H9 (cell line): ENCODE measurements at regions not wholly inside any gene's neighbourhood (a gene's known extent, or its start where the extent isn't known, plus 50 kb on each side); places are given as distances from the start of the nearest gene placed in this dataset.

Experiments
- DNase-seq: peaks from one replicate; pipeline ENCODE4 v3.0.0-alpha.2; 2017
- H2AFZ ChIP-seq: one replicate; pipeline ENCODE4 v1.6.1; 2013; ENCODE audit warnings: mild to moderate bottlenecking, low read length, control low read depth, moderate library complexity
- H2AK5ac ChIP-seq: 2 replicates; pipeline ENCODE4 v1.6.1; 2013; ENCODE audit warnings: low read length, control low read depth, mixed read lengths; ENCODE audit not compliant: insufficient read length
- H2BK120ac ChIP-seq: one replicate; pipeline ENCODE4 v1.6.1; 2013; ENCODE audit warnings: low read depth, mild to moderate bottlenecking, low read length, control low read depth, inconsistent platforms; ENCODE audit not compliant: poor library complexity, severe bottlenecking
- H2BK12ac ChIP-seq: 2 replicates; pipeline ENCODE4 v1.6.1; 2013; ENCODE audit warnings: low read length, control low read depth, mixed read lengths, low read depth; ENCODE audit not compliant: insufficient read length
- H2BK15ac ChIP-seq: 2 replicates; pipeline ENCODE4 v1.6.1; 2013; ENCODE audit warnings: low read depth, low read length, control low read depth
- H2BK20ac ChIP-seq: one replicate; pipeline ENCODE4 v1.6.1; 2013; ENCODE audit warnings: low read depth, mild to moderate bottlenecking, low read length, control low read depth, inconsistent platforms; ENCODE audit not compliant: poor library complexity, severe bottlenecking
- H2BK5ac ChIP-seq: 2 replicates; pipeline ENCODE4 v1.6.1; 2013; ENCODE audit warnings: low read length, control low read depth, mixed read lengths; ENCODE audit not compliant: insufficient read length
- H3K14ac ChIP-seq: 2 replicates; pipeline ENCODE4 v1.6.1; 2013; ENCODE audit warnings: low read length, control low read depth; ENCODE audit not compliant: insufficient read depth
- H3K18ac ChIP-seq: 2 replicates; pipeline ENCODE4 v1.6.1; 2013; ENCODE audit warnings: low read depth, mild to moderate bottlenecking, mixed read lengths, low read length, control low read depth; ENCODE audit not compliant: insufficient read length
- H3K23ac ChIP-seq: 2 replicates; pipeline ENCODE4 v1.6.1; 2013; ENCODE audit warnings: low read length, control low read depth, mixed read lengths, low read depth; ENCODE audit not compliant: insufficient read length
- H3K23me2 ChIP-seq: 2 replicates; pipeline ENCODE4 v1.6.1; 2013; ENCODE audit warnings: low read depth, mild to moderate bottlenecking, mixed read lengths, low read length, control low read depth; ENCODE audit not compliant: insufficient read length, poor library complexity, severe bottlenecking
- H3K27ac ChIP-seq: 2 replicates; pipeline ENCODE4 v1.5.1; 2013; ENCODE audit warnings: low read length, control low read depth, mixed read lengths, low read depth; ENCODE audit not compliant: insufficient read length
- H3K27me3 ChIP-seq: 2 replicates; pipeline ENCODE4 v1.6.1; 2013; ENCODE audit warnings: low read length, control low read depth, inconsistent platforms; ENCODE audit not compliant: insufficient read depth
- H3K4ac ChIP-seq: 2 replicates; pipeline ENCODE4 v1.6.1; 2013; ENCODE audit warnings: low read depth, mild to moderate bottlenecking, control low read depth, inconsistent platforms, low read length, moderate library complexity
- H3K4me1 ChIP-seq: 2 replicates; pipeline ENCODE4 v1.6.1; 2013; ENCODE audit warnings: low read length, control low read depth, inconsistent platforms; ENCODE audit not compliant: insufficient read depth
- H3K4me2 ChIP-seq: 2 replicates; pipeline ENCODE4 v1.6.1; 2013; ENCODE audit warnings: low read length, control low read depth, mixed read lengths; ENCODE audit not compliant: insufficient read length, insufficient read depth
- H3K56ac ChIP-seq: 2 replicates; pipeline ENCODE4 v1.6.1; 2013; ENCODE audit warnings: low read depth, mild to moderate bottlenecking, mixed read lengths, low read length, control low read depth; ENCODE audit not compliant: insufficient read length
- H3K79me1 ChIP-seq: 2 replicates; pipeline ENCODE4 v1.6.1; 2013; ENCODE audit warnings: low read depth, mild to moderate bottlenecking, moderate library complexity, low read length, control low read depth, inconsistent platforms; ENCODE audit not compliant: insufficient read depth, poor library complexity, severe bottlenecking
- H3K79me2 ChIP-seq: 2 replicates; pipeline ENCODE4 v1.6.1; 2013; ENCODE audit warnings: low read length, control low read depth, inconsistent platforms; ENCODE audit not compliant: insufficient read depth
- H3K9ac ChIP-seq: 2 replicates; pipeline ENCODE4 v1.6.1; 2013; ENCODE audit warnings: low read length, control low read depth, mixed read lengths; ENCODE audit not compliant: insufficient read length; ENCODE audit errors: extremely low read depth
- H3K9me3 ChIP-seq: one replicate; pipeline ENCODE4 v1.6.1; 2013; ENCODE audit warnings: low read depth, low read length, inconsistent platforms; ENCODE audit not compliant: control insufficient read depth
- H3T11ph ChIP-seq: one replicate; pipeline ENCODE4 v1.6.1; 2013; ENCODE audit warnings: mild to moderate bottlenecking, low read length, control low read depth, inconsistent platforms
- H4K20me1 ChIP-seq: one replicate; pipeline ENCODE4 v1.6.1; 2013; ENCODE audit not compliant: control insufficient read depth, insufficient read length, insufficient read depth
- H4K5ac ChIP-seq: 2 replicates; pipeline ENCODE4 v1.6.1; 2013; ENCODE audit warnings: low read depth, mild to moderate bottlenecking, mixed read lengths, low read length, control low read depth; ENCODE audit not compliant: insufficient read length
- H4K8ac ChIP-seq: replicated peaks from 2 replicates; pipeline ENCODE4 v1.6.1; 2013; ENCODE audit warnings: low read length, control low read depth, mixed read lengths, low read depth; ENCODE audit not compliant: insufficient read length
- H4K91ac ChIP-seq: 2 replicates; pipeline ENCODE4 v1.6.1; 2013; ENCODE audit warnings: low read depth, mild to moderate bottlenecking, moderate library complexity, mixed read lengths, low read length, control low read depth; ENCODE audit not compliant: insufficient read length
- H3K27ac Mint-ChIP-seq, 3 experiments: 2 replicates in 2 of 3; 3 replicates in 1 of 3; pipeline ENCODE4 v1.8.0; 2020 to 2021; ENCODE audit warnings: mixed read lengths in 3 of 3, mild to moderate bottlenecking in 1 of 3, moderate library complexity in 1 of 3
- H3K27me3 Mint-ChIP-seq: 2 replicates; pipeline ENCODE4 v1.8.0; 2021; ENCODE audit warnings: low read depth, mild to moderate bottlenecking, moderate library complexity, mixed read lengths
- H3K36me3 Mint-ChIP-seq, 3 experiments: 2 replicates in 2 of 3; 3 replicates in 1 of 3; pipeline ENCODE4 v1.8.0; 2020 to 2021; ENCODE audit warnings: low read depth in 3 of 3, mixed read lengths in 3 of 3; ENCODE audit not compliant: insufficient read depth in 1 of 3
- H3K4me1 Mint-ChIP-seq, 2 experiments: 2 replicates each; pipeline ENCODE4 v1.8.0; 2020; ENCODE audit warnings: mixed read lengths in 2 of 2
- H3K4me3 Mint-ChIP-seq, 2 experiments: 2 replicates in 1 of 2; 3 replicates in 1 of 2; pipeline ENCODE4 v1.8.0; 2020 to 2021; ENCODE audit warnings: mild to moderate bottlenecking in 2 of 2, mixed read lengths in 2 of 2, moderate library complexity in 1 of 2
- H3K9me3 Mint-ChIP-seq, 2 experiments: 2 replicates in 1 of 2; 3 replicates in 1 of 2; pipeline ENCODE4 v1.8.0; 2020; ENCODE audit warnings: mild to moderate bottlenecking in 2 of 2, mixed read lengths in 2 of 2, moderate library complexity in 1 of 2
- WGBS: extraction: QIAGEN DNeasy Blood & Tissue Kit; methylation state at CpG from one replicate; pipeline ENCODE4 v1.1.7; 2013; ENCODE audit warnings: missing lambda C conversion rate, low lambda C conversion rate, mixed read lengths; ENCODE audit not compliant: insufficient read length; ENCODE audit errors: extremely low coverage; 5-methylcytosine and 5-hydroxymethylcytosine counted together
- TF ChIP-seq, protein P1 (sequence below): fragments of 200-600 bp; sonication (generic); conservative IDR thresholded peaks from 3 replicates; pipeline ENCODE4 v1.8.0; 2021; ENCODE audit warnings: antibody characterized with exemption, mild to moderate bottlenecking

DNA sequence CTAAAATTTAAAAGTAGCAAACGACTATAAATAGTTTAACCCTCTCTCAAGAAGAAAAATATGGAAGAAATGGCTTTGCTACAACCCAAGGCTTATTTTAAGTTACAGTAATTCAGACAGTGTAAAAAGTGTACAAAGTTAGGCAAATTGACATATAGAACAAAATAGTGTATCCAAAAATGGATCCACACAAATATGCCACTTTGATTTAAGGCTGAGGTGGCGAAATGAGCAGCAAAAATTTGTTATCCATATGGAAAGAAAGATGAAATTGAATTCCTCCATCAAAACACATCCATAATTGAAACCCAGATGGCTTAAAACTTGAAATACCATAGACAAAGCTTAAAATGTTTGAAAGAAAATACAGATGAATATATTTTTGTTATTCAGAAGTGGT lies 540.8 kb downstream of the BRINP3 start:
- no peaks in the 10 kb centered on the region for H4K20me1 ChIP-seq
- no peak overlapping the region for H3K27ac ChIP-seq
- H3K4me1 ChIP-seq = no peaks in the 10 kb centered on the region
- Mint-ChIP-seq H3K27ac (no peak overlapping the region), H3K4me1 (no peaks in the 10 kb centered on the region), H3K36me3 (no peaks in the 10 kb centered on the region; a peak in 1 of 7 replicates), H3K27me3 (no peaks in the 10 kb centered on the region), H3K4me3 (no peak overlapping the region), H3K9me3 (no peaks in the 10 kb centered on the region; a peak in 1 of 5 replicates)
- H4K91ac ChIP-seq = no peak overlapping the region
- no peaks in the 10 kb centered on the region for H3K27me3 ChIP-seq
- no peak overlapping the region for H3K56ac ChIP-seq
- no peaks in the 10 kb centered on the region for H3K23me2 ChIP-seq
- no peak overlapping the region for H3K14ac ChIP-seq
- no peak overlapping the region for H4K8ac ChIP-seq
- H2BK12ac ChIP-seq = no peak overlapping the region
- H2BK5ac ChIP-seq = no peak overlapping the region
- no peak overlapping the region for H3K4me2 ChIP-seq
- H3K23ac ChIP-seq = no peak overlapping the region
- no peak overlapping the region for H4K5ac ChIP-seq
- no peaks in the 10 kb centered on the region for H3K79me1 ChIP-seq
- H3K9ac ChIP-seq = no peak overlapping the region
- TF ChIP-seq, protein P1, sequence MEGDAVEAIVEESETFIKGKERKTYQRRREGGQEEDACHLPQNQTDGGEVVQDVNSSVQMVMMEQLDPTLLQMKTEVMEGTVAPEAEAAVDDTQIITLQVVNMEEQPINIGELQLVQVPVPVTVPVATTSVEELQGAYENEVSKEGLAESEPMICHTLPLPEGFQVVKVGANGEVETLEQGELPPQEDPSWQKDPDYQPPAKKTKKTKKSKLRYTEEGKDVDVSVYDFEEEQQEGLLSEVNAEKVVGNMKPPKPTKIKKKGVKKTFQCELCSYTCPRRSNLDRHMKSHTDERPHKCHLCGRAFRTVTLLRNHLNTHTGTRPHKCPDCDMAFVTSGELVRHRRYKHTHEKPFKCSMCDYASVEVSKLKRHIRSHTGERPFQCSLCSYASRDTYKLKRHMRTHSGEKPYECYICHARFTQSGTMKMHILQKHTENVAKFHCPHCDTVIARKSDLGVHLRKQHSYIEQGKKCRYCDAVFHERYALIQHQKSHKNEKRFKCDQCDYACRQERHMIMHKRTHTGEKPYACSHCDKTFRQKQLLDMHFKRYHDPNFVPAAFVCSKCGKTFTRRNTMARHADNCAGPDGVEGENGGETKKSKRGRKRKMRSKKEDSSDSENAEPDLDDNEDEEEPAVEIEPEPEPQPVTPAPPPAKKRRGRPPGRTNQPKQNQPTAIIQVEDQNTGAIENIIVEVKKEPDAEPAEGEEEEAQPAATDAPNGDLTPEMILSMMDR = no peak
- H3K18ac ChIP-seq = no peak overlapping the region
- no peak for DNase-seq
- no peak overlapping the region for H2AK5ac ChIP-seq
- H2BK120ac ChIP-seq = no peak overlapping the region
- H3K79me2 ChIP-seq = no peaks in the 10 kb centered on the region
- H2BK20ac ChIP-seq = no peak overlapping the region
- no peak overlapping the region for H3T11ph ChIP-seq
- H3K4ac ChIP-seq = no peak overlapping the region
- no CpG with 5 or more reads among the region's 2 CpGs for WGBS
- no peaks in the 10 kb centered on the region for H3K9me3 ChIP-seq
- H2AFZ ChIP-seq = no peak overlapping the region
- H2BK15ac ChIP-seq = no peak overlapping the region
